Body of pancreas (tissue), 4 donors: ENCODE measurements at regions not wholly inside any gene's neighbourhood (a gene's known extent, or its start where the extent isn't known, plus 50 kb on each side); places are given as distances from the start of the nearest gene placed in this dataset.

Source experiments
- ATAC-seq: fragments of 150-250 bp; one replicate; pipeline ENCODE4 v1.9.1; 2016
- DNase-seq, 4 donors: peaks; one replicate each; pipeline ENCODE4 v3.0.0-alpha.2; 2019
- H3K27ac ChIP-seq, 4 donors: fragments of 200-600 bp; sonication (generic); 1 replicate in 3 of 4; 2 replicates in 1 of 4; pipeline versions ENCODE4 v1.5.1 to v1.6.1; 2016 to 2019; ENCODE audit warnings: mild to moderate bottlenecking in 1 of 4, mixed read lengths in 1 of 4, moderate library complexity in 1 of 4
- H3K27me3 ChIP-seq, 2 donors: fragments of 200-600 bp; sonication (generic); one replicate each; pipeline ENCODE4 v1.6.0; 2016; ENCODE audit warnings: mild to moderate bottlenecking in 1 of 2
- H3K36me3 ChIP-seq, 2 donors: fragments of 200-600 bp; sonication (generic); replicated peaks in 1 of 2; 2 replicates each; pipeline ENCODE4 v1.5.1; 2016; ENCODE audit warnings: low read depth in 2 of 2; ENCODE audit not compliant: insufficient read depth in 1 of 2
- H3K4me1 ChIP-seq: fragments of 200-600 bp; sonication (generic); one replicate; pipeline ENCODE4 v1.6.0; 2016
- H3K4me3 ChIP-seq, 2 donors: fragments of 200-600 bp; sonication (generic); 1 replicate in 1 of 2; 2 replicates in 1 of 2; pipeline ENCODE4 v1.5.1; 2016 to 2019
- H3K9me3 ChIP-seq, 3 donors: fragments of 200-600 bp; sonication (generic); 1 replicate in 2 of 3; 2 replicates in 1 of 3; pipeline ENCODE4 v1.5.1; 2016
- CTCF ChIP-seq, 7 experiments: fragments of 450-650 bp in 4 of 7; fragments of 200-600 bp in 3 of 7; sonication (generic) in 3 of 7; IDR thresholded peaks; one replicate each; pipeline ENCODE4 v1.5.1; 2016 to 2019; ENCODE audit warnings: antibody characterized with exemption in 7 of 7
- POLR2A ChIP-seq, 3 donors: fragments of 450-650 bp; IDR thresholded peaks; one replicate each; pipeline ENCODE4 v1.6.1; 2016; ENCODE audit warnings: antibody characterized with exemption in 3 of 3, mild to moderate bottlenecking in 2 of 3
- WGBS, 2 donors: methylation state at CpG; one replicate each; pipeline ENCODE4 v1.1.5; 2017; 5-methylcytosine and 5-hydroxymethylcytosine counted together
- intact Hi-C: fragments of 100-400 bp; cut with DNase I; formaldehyde crosslinking; loops from one replicate; pipeline ENCODE4 v1.15.1; 2023

- intact Hi-C loops, result no loop called here
Observed at GRCh38 chr15:96553006-96553405, 222.5 kb downstream of the NR2F2 start.

GRCh38 chr15:96553451-96553850, 223.0 kb downstream of the NR2F2 start:
- no peak for TF ChIP-seq POLR2A (IDR thresholded peaks at IDR 0.05)
- no peak for TF ChIP-seq CTCF (IDR thresholded peaks at IDR 0.05)
- DNase-seq (no peak), ATAC-seq (no peak)
- Histone ChIP-seq H3K36me3 (no peaks in the 10 kb centered on the region), H3K4me3 (no peak overlapping the region), H3K27me3 (no peaks in the 10 kb centered on the region), H3K4me1 (no peaks in the 10 kb centered on the region), H3K9me3 (no peaks in the 10 kb centered on the region), H3K27ac (no peak overlapping the region)
- intact Hi-C loops, result no loop called here
- WGBS, 2 donors, result 52 to 57% methylated on average over 5 of the region's 5 CpGs

More at GRCh38 chr15:96553006-96553405, 222.5 kb downstream of the NR2F2 start:
- Histone ChIP-seq H3K36me3 (no peaks in the 10 kb centered on the region), H3K27me3 (no peaks in the 10 kb centered on the region), H3K9me3 (no peaks in the 10 kb centered on the region), H3K4me1 (no peaks in the 10 kb centered on the region), H3K27ac (no peak overlapping the region), H3K4me3 (no peak overlapping the region)
- DNase-seq, result no peak
- no peak for ATAC-seq
- TF ChIP-seq POLR2A (IDR thresholded peaks at IDR 0.05) (no peak), CTCF (IDR thresholded peaks at IDR 0.05) (no peak)
- WGBS, 2 donors, result 79 to 81% methylated on average over 4 of the region's 4 CpGs

- intact Hi-C loops, result no loop called here
- no peak overlapping the region for H3K27ac ChIP-seq
- H3K36me3 ChIP-seq, result no peaks in the 10 kb centered on the region
- TF ChIP-seq CTCF (IDR thresholded peaks at IDR 0.05), result no peak
- TF ChIP-seq POLR2A (IDR thresholded peaks at IDR 0.05), result no peak
- H3K27me3 ChIP-seq, result no peaks in the 10 kb centered on the region
- H3K9me3 ChIP-seq, result no peaks in the 10 kb centered on the region
- no peak for ATAC-seq
- WGBS, 2 donors, result 68 to 76% methylated on average over 6 of the region's 6 CpGs
- H3K4me1 ChIP-seq, result no peaks in the 10 kb centered on the region
- no peak for DNase-seq
- H3K4me3 ChIP-seq, result no peak overlapping the region
Observed at GRCh38 chr15:96553931-96554330, 223.4 kb downstream of the NR2F2 start.

GRCh38 chr15:96554541-96554940, 224.0 kb downstream of the NR2F2 start:
- intact Hi-C loops, result no loop called here
- no peak overlapping the region for H3K27ac ChIP-seq
- no peaks in the 10 kb centered on the region for H3K4me1 ChIP-seq
- DNase-seq (no peak), ATAC-seq (no peak)
- TF ChIP-seq POLR2A (IDR thresholded peaks at IDR 0.05) (no peak), CTCF (IDR thresholded peaks at IDR 0.05) (no peak)
- no peak overlapping the region for H3K4me3 ChIP-seq
- H3K27me3 ChIP-seq, result no peaks in the 10 kb centered on the region
- H3K9me3 ChIP-seq, result no peaks in the 10 kb centered on the region
- no peaks in the 10 kb centered on the region for H3K36me3 ChIP-seq

GRCh38 chr15:96559087-96559486, 228.6 kb downstream of the NR2F2 start:
- Histone ChIP-seq H3K27me3 (no peaks in the 10 kb centered on the region), H3K36me3 (no peaks in the 10 kb centered on the region), H3K4me3 (no peak overlapping the region), H3K4me1 (no peaks in the 10 kb centered on the region), H3K9me3 (no peaks in the 10 kb centered on the region), H3K27ac (no peak overlapping the region)
- TF ChIP-seq POLR2A (IDR thresholded peaks at IDR 0.05), result no peak
- no peak for TF ChIP-seq CTCF (IDR thresholded peaks at IDR 0.05)
- ATAC-seq, result no peak
- intact Hi-C loops, result no loop called here
- DNase-seq, result no peak
- WGBS, 2 donors, result 92 to 95% methylated on average over 1 of the region's 1 CpG
